CD4-positive, alpha-beta memory T cell (primary cell): ENCODE measurements at regions not wholly inside any gene's neighbourhood (a gene's known extent, or its start where the extent isn't known, plus 50 kb on each side); places are given as distances from the start of the nearest gene placed in this dataset.
"Not testable (repeated sequence)": the region's sequence is repeated elsewhere in the genome, so short reads cannot be mapped to it uniquely, and the experiment has no call there.

Experiments used
- CTCF ChIA-PET: fragments of 350-600 bp; sonication (Branson Sonifier 250); formaldehyde crosslinking; loops from one replicate; lab custom pipeline; 2021; ENCODE audit warnings: inconsistent platforms; ENCODE audit not compliant: partially characterized antibody; lab: Charles Lee
- POLR2A ChIA-PET: fragments of 350-600 bp; sonication (Branson Sonifier 250); formaldehyde crosslinking; loops from one replicate; lab custom pipeline; 2021; ENCODE audit not compliant: partially characterized antibody; lab: Charles Lee
- DNase-seq, 5 donors: peaks; one replicate each; pipeline versions ENCODE4 v3.0.0 to v3.0.0-alpha.2; 2020 to 2022; ENCODE audit warnings: mixed read lengths in 1 of 5
- H3K27ac ChIP-seq: one replicate; pipeline ENCODE4 v1.7.0; 2013; ENCODE audit warnings: low read depth, low read length
- H3K27me3 ChIP-seq: 2 replicates; pipeline ENCODE4 v1.7.0; 2013; ENCODE audit warnings: mild to moderate bottlenecking, low read length, moderate library complexity; ENCODE audit not compliant: insufficient read depth
- H3K36me3 ChIP-seq: 2 replicates; pipeline ENCODE4 v1.7.0; 2013; ENCODE audit warnings: mild to moderate bottlenecking, low read length, moderate library complexity; ENCODE audit not compliant: insufficient read depth
- H3K4me1 ChIP-seq: 2 replicates; pipeline ENCODE4 v1.7.0; 2013; ENCODE audit warnings: mild to moderate bottlenecking, low read length, moderate library complexity; ENCODE audit not compliant: insufficient read depth
- H3K4me3 ChIP-seq, 2 donors: one replicate each; pipeline ENCODE4 v1.7.0; 2013; ENCODE audit warnings: low read length in 2 of 2, mild to moderate bottlenecking in 1 of 2
- H3K9me3 ChIP-seq, 2 donors: one replicate each; pipeline ENCODE4 v1.7.0; 2013; ENCODE audit warnings: low read length in 2 of 2, control low read depth in 1 of 2; ENCODE audit not compliant: control insufficient read depth in 1 of 2
- H3K27ac Mint-ChIP-seq, 7 donors: one replicate each; pipeline ENCODE4 v1.8.0; 2020 to 2021; ENCODE audit warnings: mixed read lengths in 7 of 7, mild to moderate bottlenecking in 6 of 7, inconsistent platforms in 3 of 7, moderate library complexity in 3 of 7
- H3K27me3 Mint-ChIP-seq, 2 donors: one replicate each; pipeline ENCODE4 v1.8.0; 2020 to 2021; ENCODE audit warnings: mixed read lengths in 2 of 2
- H3K36me3 Mint-ChIP-seq, 2 donors: one replicate each; pipeline ENCODE4 v1.8.0; 2020 to 2021; ENCODE audit warnings: mixed read lengths in 2 of 2, inconsistent platforms in 1 of 2, mild to moderate bottlenecking in 1 of 2
- H3K4me1 Mint-ChIP-seq, 4 donors: one replicate each; pipeline ENCODE4 v1.8.0; 2020 to 2021; ENCODE audit warnings: mixed read lengths in 4 of 4, mild to moderate bottlenecking in 1 of 4
- H3K4me3 Mint-ChIP-seq, 8 donors: one replicate each; pipeline ENCODE4 v1.8.0; 2020 to 2021; ENCODE audit warnings: mixed read lengths in 8 of 8, mild to moderate bottlenecking in 7 of 8, moderate library complexity in 6 of 8, inconsistent platforms in 3 of 8
- H3K9me3 Mint-ChIP-seq, 8 donors: one replicate each; pipeline ENCODE4 v1.8.0; 2020 to 2021; ENCODE audit warnings: mixed read lengths in 8 of 8, mild to moderate bottlenecking in 5 of 8, inconsistent platforms in 3 of 8, moderate library complexity in 1 of 8
- intact Hi-C: fragments of 100-400 bp; cut with micrococcal nuclease; formaldehyde crosslinking; loops from one replicate; pipeline ENCODE4 v1.15.1; 2023

- H3K36me3 Mint-ChIP-seq: no peaks in the 10 kb centered on the region
- Histone ChIP-seq H3K36me3 (no peaks in the 10 kb centered on the region), H3K27ac (no peak overlapping the region), H3K27me3 (no peaks in the 10 kb centered on the region), H3K4me1 (no peaks in the 10 kb centered on the region), H3K9me3 (no peaks in the 10 kb centered on the region), H3K4me3 (no peak overlapping the region)
- H3K9me3 Mint-ChIP-seq: no peaks in the 10 kb centered on the region
- peaks cover 0 to 4% (median 1%) of the 10 kb centered on the region in 4 donors for H3K4me1 Mint-ChIP-seq
- H3K27ac Mint-ChIP-seq: peak overlapping the region in 3 of 7 donors; percentile 56 to 78 (median 63)
- no peak for DNase-seq
- peak overlapping the region in 4 of 8 donors; percentile 17 to 79 (median 49) for H3K4me3 Mint-ChIP-seq
- POLR2A ChIA-PET: interaction anchor here (1.1 kb wide), 1 partner anchor 328 kb away, joined by 3 read pairs; no protein-coding TSS in a partner anchor
- no peaks in the 10 kb centered on the region for H3K27me3 Mint-ChIP-seq
- CTCF ChIA-PET: interaction anchor here (0.9 kb wide), 1 partner anchor 367 kb away, joined by 3 read pairs; no protein-coding TSS in a partner anchor
- intact Hi-C loops: loop anchor here (5.0 kb wide), 1 partner anchor 649 kb away; no protein-coding TSS in a partner anchor
Observed at GRCh38 chr14:22203036-22203435, 386.0 kb downstream of the DAD1 start.

- POLR2A ChIA-PET: interaction anchor here (1.1 kb wide), 1 partner anchor 329 kb away, joined by 3 read pairs; no protein-coding TSS in a partner anchor
- Mint-ChIP-seq H3K9me3 (no peaks in the 10 kb centered on the region), H3K4me3 (peak overlapping the region; percentile 40 to 79 (median 68)), H3K27ac (peak overlapping the region in 6 of 7 donors; percentile 62 to 90 (median 70)), H3K4me1 (peaks cover 0 to 4% (median 1%) of the 10 kb centered on the region in 4 donors), H3K27me3 (no peaks in the 10 kb centered on the region), H3K36me3 (no peaks in the 10 kb centered on the region)
- Histone ChIP-seq H3K4me3 (no peak overlapping the region), H3K4me1 (no peaks in the 10 kb centered on the region), H3K27me3 (no peaks in the 10 kb centered on the region), H3K27ac (no peak overlapping the region), H3K36me3 (no peaks in the 10 kb centered on the region), H3K9me3 (no peaks in the 10 kb centered on the region)
- intact Hi-C loops: loop anchor here (5.0 kb wide), 1 partner anchor 650 kb away; no protein-coding TSS in a partner anchor
- DNase-seq: no peak
- CTCF ChIA-PET: interaction anchor here (0.9 kb wide), 1 partner anchor 368 kb away, joined by 3 read pairs; no protein-coding TSS in a partner anchor
Observed at GRCh38 chr14:22202313-22202712, 386.7 kb downstream of the DAD1 start.

GRCh38 chr14:22200977-22201605 lies 387.9 kb downstream of the DAD1 start:
- Mint-ChIP-seq H3K4me3 (peak overlapping the region in 2 of 8 donors; percentile 39 to 58), H3K36me3 (no peaks in the 10 kb centered on the region), H3K27ac (peak overlapping the region in 1 of 7 donors; percentile 52), H3K4me1 (peaks cover 0 to 4% (median 1%) of the 10 kb centered on the region in 4 donors), H3K27me3 (no peaks in the 10 kb centered on the region), H3K9me3 (no peaks in the 10 kb centered on the region)
- DNase-seq: peak in 4 of 5 donors; percentile 28 to 43 (median 34)
- H3K9me3 ChIP-seq: no peaks in the 10 kb centered on the region
- CTCF ChIA-PET: interaction anchor here (0.9 to 1.4 kb wide), 5 partner anchors 16 to 359 kb away, joined by 3 to 5 read pairs (median 3); no protein-coding TSS in a partner anchor
- no peak overlapping the region for H3K27ac ChIP-seq
- intact Hi-C loops: loop anchor here (1.0 to 5.0 kb wide), 3 partner anchors 356 to 651 kb away; no protein-coding TSS in a partner anchor
- no peaks in the 10 kb centered on the region for H3K27me3 ChIP-seq
- POLR2A ChIA-PET: interaction anchor here (1.0 to 1.6 kb wide), 4 partner anchors 303 to 369 kb away, joined by 3 to 7 read pairs (median 5); no protein-coding TSS in a partner anchor
- H3K4me3 ChIP-seq: no peak overlapping the region
- no peaks in the 10 kb centered on the region for H3K36me3 ChIP-seq
- H3K4me1 ChIP-seq: no peaks in the 10 kb centered on the region

- H3K36me3 Mint-ChIP-seq, H3K27ac Mint-ChIP-seq, H3K9me3 Mint-ChIP-seq, H3K9me3 ChIP-seq, H3K4me1 ChIP-seq, H3K4me3 Mint-ChIP-seq, H3K36me3 ChIP-seq, H3K4me1 Mint-ChIP-seq, H3K4me3 ChIP-seq, DNase-seq, H3K27me3 ChIP-seq, CTCF ChIA-PET, H3K27ac ChIP-seq, H3K27me3 Mint-ChIP-seq: not testable (repeated sequence)
- intact Hi-C loops: loop anchor here (2.0 to 5.0 kb wide), 2 partner anchors 357 to 652 kb away; no protein-coding TSS in a partner anchor
- POLR2A ChIA-PET: interaction anchor here (1.6 kb wide), 1 partner anchor 356 kb away, joined by 7 read pairs; no protein-coding TSS in a partner anchor
Observed at GRCh38 chr14:22200131-22200530, 388.9 kb downstream of the DAD1 start.

GRCh38 chr14:22194664-22195063 lies 394.4 kb downstream of the DAD1 start:
- POLR2A ChIA-PET: no interaction called here
- H3K9me3 Mint-ChIP-seq: no peaks in the 10 kb centered on the region
- Histone ChIP-seq H3K36me3 (no peaks in the 10 kb centered on the region), H3K27me3 (no peaks in the 10 kb centered on the region), H3K4me3 (no peak overlapping the region), H3K27ac (no peak overlapping the region), H3K9me3 (no peaks in the 10 kb centered on the region), H3K4me1 (no peaks in the 10 kb centered on the region)
- H3K4me3 Mint-ChIP-seq: no peak overlapping the region
- no peak overlapping the region for H3K27ac Mint-ChIP-seq
- H3K36me3 Mint-ChIP-seq: no peaks in the 10 kb centered on the region
- no peaks in the 10 kb centered on the region for H3K4me1 Mint-ChIP-seq
- intact Hi-C loops: no loop called here
- H3K27me3 Mint-ChIP-seq: no peaks in the 10 kb centered on the region
- no peak for DNase-seq
- CTCF ChIA-PET: no interaction called here

- no peak for DNase-seq
- Mint-ChIP-seq H3K9me3 (no peaks in the 10 kb centered on the region), H3K36me3 (no peaks in the 10 kb centered on the region), H3K4me1 (no peaks in the 10 kb centered on the region), H3K27ac (no peak overlapping the region), H3K27me3 (no peaks in the 10 kb centered on the region), H3K4me3 (no peak overlapping the region)
- no peak overlapping the region for H3K27ac ChIP-seq
- POLR2A ChIA-PET: no interaction called here
- H3K4me3 ChIP-seq: no peak overlapping the region
- H3K36me3 ChIP-seq: no peaks in the 10 kb centered on the region
- CTCF ChIA-PET: no interaction called here
- no peaks in the 10 kb centered on the region for H3K4me1 ChIP-seq
- intact Hi-C loops: no loop called here
- H3K27me3 ChIP-seq: no peaks in the 10 kb centered on the region
- no peaks in the 10 kb centered on the region for H3K9me3 ChIP-seq
Observed at GRCh38 chr14:22190411-22191191, 398.4 kb downstream of the DAD1 start.

GRCh38 chr14:22189881-22190280 lies 399.1 kb downstream of the DAD1 start:
- no peaks in the 10 kb centered on the region for H3K4me1 Mint-ChIP-seq
- Histone ChIP-seq H3K27me3 (no peaks in the 10 kb centered on the region), H3K36me3 (no peaks in the 10 kb centered on the region), H3K27ac (no peak overlapping the region), H3K4me3 (no peak overlapping the region), H3K4me1 (no peaks in the 10 kb centered on the region), H3K9me3 (no peaks in the 10 kb centered on the region)
- H3K36me3 Mint-ChIP-seq: no peaks in the 10 kb centered on the region
- POLR2A ChIA-PET: no interaction called here
- H3K27ac Mint-ChIP-seq: no peak overlapping the region
- H3K27me3 Mint-ChIP-seq: no peaks in the 10 kb centered on the region
- no peak for DNase-seq
- CTCF ChIA-PET: no interaction called here
- H3K4me3 Mint-ChIP-seq: no peak overlapping the region
- intact Hi-C loops: no loop called here
- no peaks in the 10 kb centered on the region for H3K9me3 Mint-ChIP-seq
